Neural progenitor cell (in vitro differentiated cells): ENCODE measurements at regions not wholly inside any gene's neighbourhood (a gene's known extent, or its start where the extent isn't known, plus 50 kb on each side); places are given as distances from the start of the nearest gene placed in this dataset.

Experiments used
- EZH2 ChIP-seq: fragments of 200-600 bp; sonication (generic); IDR thresholded peaks from 2 replicates; pipeline ENCODE4 v1.6.1; 2017; ENCODE audit warnings: antibody characterized with exemption, mild to moderate bottlenecking, moderate library complexity
- EZH2phosphoT487 ChIP-seq: fragments of 200-600 bp; sonication (generic); IDR thresholded peaks from 2 replicates; pipeline ENCODE4 v1.6.1; 2017; ENCODE audit warnings: antibody characterized with exemption
- TF ChIP-seq, protein P1 (sequence below): fragments of 200-600 bp; sonication (generic); IDR thresholded peaks from 2 replicates; pipeline ENCODE4 v1.5.1; 2017; ENCODE audit warnings: antibody characterized with exemption, mild to moderate bottlenecking

GRCh38 chr10:69740126-69740525 is 61.6 kb upstream of the COL13A1 start:
- TF ChIP-seq EZH2phosphoT487, result no peak
- TF ChIP-seq, protein P1, sequence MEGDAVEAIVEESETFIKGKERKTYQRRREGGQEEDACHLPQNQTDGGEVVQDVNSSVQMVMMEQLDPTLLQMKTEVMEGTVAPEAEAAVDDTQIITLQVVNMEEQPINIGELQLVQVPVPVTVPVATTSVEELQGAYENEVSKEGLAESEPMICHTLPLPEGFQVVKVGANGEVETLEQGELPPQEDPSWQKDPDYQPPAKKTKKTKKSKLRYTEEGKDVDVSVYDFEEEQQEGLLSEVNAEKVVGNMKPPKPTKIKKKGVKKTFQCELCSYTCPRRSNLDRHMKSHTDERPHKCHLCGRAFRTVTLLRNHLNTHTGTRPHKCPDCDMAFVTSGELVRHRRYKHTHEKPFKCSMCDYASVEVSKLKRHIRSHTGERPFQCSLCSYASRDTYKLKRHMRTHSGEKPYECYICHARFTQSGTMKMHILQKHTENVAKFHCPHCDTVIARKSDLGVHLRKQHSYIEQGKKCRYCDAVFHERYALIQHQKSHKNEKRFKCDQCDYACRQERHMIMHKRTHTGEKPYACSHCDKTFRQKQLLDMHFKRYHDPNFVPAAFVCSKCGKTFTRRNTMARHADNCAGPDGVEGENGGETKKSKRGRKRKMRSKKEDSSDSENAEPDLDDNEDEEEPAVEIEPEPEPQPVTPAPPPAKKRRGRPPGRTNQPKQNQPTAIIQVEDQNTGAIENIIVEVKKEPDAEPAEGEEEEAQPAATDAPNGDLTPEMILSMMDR, result no peak
- TF ChIP-seq EZH2, result no peak
